GM12801 (cell line): ENCODE measurements at regions not wholly inside any gene's neighbourhood (a gene's known extent, or its start where the extent isn't known, plus 50 kb on each side); places are given as distances from the start of the nearest gene placed in this dataset.

Experiments
- TF ChIP-seq, protein P1 (sequence below): IDR thresholded peaks from one replicate; pipeline ENCODE4 v1.5.1; 2011; ENCODE audit warnings: control low read depth; ENCODE audit not compliant: insufficient read length; ENCODE audit errors: extremely low read depth

GRCh38 chr18:6571239-6571602, 156.5 kb upstream of the L3MBTL4 start:
- TF ChIP-seq, protein P1, sequence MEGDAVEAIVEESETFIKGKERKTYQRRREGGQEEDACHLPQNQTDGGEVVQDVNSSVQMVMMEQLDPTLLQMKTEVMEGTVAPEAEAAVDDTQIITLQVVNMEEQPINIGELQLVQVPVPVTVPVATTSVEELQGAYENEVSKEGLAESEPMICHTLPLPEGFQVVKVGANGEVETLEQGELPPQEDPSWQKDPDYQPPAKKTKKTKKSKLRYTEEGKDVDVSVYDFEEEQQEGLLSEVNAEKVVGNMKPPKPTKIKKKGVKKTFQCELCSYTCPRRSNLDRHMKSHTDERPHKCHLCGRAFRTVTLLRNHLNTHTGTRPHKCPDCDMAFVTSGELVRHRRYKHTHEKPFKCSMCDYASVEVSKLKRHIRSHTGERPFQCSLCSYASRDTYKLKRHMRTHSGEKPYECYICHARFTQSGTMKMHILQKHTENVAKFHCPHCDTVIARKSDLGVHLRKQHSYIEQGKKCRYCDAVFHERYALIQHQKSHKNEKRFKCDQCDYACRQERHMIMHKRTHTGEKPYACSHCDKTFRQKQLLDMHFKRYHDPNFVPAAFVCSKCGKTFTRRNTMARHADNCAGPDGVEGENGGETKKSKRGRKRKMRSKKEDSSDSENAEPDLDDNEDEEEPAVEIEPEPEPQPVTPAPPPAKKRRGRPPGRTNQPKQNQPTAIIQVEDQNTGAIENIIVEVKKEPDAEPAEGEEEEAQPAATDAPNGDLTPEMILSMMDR: no peak

DNA sequence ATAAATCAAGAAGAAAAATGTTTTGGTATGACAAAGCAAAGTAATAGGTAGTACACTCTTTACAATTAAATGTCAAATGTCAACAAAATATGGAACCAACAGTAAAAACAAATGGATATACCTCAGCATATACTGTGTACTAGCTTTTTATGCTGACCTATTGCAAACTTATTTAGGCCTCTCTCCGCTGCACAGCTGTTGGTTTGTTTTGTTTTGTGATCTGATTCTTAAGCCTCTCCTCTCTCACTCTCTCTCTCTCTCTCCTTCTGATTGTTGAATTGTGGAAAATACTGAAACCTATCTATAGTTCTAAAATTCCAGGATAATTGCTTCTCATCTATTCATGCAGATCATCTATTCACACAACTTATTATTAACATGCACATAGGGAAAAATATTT, 154.9 kb upstream of the ARHGAP28 start:
- TF ChIP-seq, protein P1: no peak

DNA sequence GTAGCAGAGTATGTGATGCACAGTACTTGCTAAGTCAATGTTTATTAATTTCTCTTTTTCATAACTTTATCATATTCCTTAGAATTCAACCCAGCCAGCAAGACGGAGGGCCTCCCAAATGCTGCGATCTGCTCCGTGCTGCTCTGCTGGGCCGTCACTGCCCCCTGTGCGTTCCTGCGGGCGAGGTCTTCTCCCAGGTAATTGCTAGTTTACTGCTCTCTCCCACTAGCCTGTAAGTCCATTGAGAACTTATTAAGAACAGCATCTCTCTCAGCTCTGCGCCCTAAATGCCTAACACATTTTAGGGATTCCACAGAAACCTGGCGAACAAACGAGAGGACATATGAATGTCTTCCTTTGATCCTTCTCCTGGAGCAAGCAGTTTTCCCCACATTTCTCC, 153.6 kb upstream of the ARHGAP28 start:
- TF ChIP-seq, protein P1: no peak

- TF ChIP-seq, protein P1: no peak
These were observed 152.7 kb upstream of the ARHGAP28 start for GRCh38 chr18:6576718-6577375.

DNA sequence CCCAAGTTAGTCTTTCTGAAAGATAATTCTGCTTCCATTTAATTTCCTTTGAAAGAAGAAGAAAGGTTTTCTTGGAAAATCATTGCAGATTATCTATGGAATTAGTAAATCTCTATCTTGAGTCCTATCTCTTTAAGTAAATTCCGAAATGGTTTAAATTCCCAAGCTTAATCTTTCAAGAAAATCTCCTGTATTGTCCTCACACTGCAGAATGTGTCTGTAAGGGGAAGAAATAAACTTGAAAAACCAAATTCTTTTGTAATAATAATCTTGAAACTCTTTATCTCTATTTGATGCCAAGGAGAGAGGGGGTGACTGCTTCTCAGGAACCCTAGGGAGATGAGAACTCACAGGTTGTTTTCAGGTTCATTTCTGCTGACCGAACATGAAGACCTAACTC, 150.8 kb upstream of the ARHGAP28 start:
- TF ChIP-seq, protein P1: no peak

- TF ChIP-seq, protein P1: no peak
These were observed 150.0 kb upstream of the ARHGAP28 start for GRCh38 chr18:6579486-6579885.

DNA sequence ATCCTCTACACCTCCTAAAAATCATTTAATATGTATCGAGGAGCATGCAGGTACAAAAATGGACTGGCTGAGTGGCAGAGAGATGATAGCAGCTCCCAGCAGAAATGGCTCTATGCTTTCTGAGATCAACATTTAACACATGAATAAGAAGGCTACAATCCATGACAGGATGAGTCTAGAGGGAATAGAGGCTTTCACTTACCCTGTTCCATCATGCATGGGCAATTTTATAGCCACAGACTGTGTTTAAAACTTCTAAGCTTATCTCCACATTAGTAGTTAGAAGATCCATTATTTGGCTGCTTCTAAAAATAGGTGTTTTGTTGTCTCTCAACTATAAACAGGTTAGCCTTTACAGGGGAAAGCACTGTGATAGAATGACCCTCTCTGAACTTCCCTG, 149.1 kb upstream of the ARHGAP28 start:
- TF ChIP-seq, protein P1: no peak

DNA sequence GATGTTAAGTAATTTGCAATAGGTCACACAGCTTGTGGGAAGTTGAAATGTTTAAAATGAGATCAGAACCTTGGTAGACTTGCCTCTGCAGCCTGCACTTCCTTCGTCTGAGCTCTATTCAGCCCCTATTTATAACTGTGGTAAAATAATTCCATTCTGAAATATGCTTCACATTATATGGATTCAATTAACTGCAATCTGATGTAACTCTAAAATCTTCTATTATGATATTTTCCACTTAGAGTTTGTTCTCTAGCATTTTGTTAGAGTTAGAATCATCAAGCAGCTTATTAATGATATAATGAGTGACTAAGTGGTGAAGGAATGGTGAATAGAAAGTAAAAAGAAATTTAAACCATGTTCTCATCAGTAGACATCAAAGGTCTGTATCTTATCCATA, 139.6 kb upstream of the ARHGAP28 start:
- TF ChIP-seq, protein P1: no peak
